NCI-H1930 (cell line): ENCODE measurements at regions not wholly inside any gene's neighbourhood (a gene's known extent, or its start where the extent isn't known, plus 50 kb on each side); places are given as distances from the start of the nearest gene placed in this dataset.

ENCODE experiments used
- DNase-seq, 2 experiments: peaks; one replicate each; lab custom pipeline; 2025; lab: John Stamatoyannopoulos, UW

DNA sequence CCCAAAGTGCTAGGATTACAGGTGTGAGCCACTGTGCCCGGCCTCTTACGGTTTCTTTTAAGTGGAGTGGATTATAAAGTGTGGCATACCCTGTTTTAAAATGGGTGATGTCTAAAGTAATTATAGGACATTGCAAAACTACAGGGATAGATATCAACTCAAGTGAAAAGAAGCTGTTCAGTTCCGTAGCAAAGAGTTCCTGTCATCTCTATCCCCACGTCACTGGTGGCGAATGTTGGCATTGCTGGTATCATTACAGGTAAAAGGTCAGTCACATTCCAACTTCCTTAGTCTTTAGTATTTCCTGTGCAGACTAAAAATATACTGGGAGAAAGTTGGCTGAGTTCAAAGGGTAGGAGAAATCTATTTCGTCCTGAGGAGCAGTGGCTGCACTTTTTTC, 95.6 kb upstream of the SLC38A2 start:
- DNase-seq: no peak

DNA sequence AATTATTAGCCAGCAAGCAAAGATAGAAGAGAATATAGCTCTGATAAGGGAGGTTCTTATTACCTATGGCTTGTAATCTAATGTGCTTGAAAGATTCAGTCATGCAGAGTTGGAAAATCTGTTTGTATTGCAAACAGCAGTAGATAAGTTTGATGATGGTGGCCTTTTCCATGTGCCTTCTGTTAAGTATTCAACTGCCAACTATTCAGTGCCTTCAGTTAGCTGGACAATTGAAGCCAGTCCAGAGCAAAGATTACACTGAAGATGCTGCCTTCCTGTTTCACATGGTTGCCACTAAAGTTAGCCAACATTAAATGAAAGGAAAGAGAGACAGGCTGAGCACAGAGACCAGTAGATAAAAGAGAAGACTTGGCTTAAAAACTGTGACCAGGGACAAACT, 92.7 kb upstream of the SLC38A2 start:
- DNase-seq: no peak

DNA sequence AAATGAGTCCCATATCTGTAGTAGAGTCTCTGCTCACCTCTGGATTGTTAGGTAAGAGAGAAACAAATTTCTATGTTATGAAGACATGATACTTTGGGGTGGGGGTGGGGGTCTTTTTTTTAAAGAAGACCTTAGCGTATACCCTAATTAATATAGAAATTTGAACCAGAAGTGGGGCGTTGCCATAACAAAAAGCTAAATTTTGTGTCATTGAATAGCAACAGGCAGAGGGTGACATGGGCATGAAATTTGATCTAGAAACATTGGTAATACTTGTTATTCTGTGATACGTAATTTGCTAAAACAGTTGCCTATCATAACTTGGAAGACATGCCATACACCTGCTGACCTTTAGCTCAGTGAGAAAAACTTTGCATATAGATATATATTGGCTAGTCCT, 92.3 kb upstream of the SLC38A2 start:
- no peak for DNase-seq

DNA sequence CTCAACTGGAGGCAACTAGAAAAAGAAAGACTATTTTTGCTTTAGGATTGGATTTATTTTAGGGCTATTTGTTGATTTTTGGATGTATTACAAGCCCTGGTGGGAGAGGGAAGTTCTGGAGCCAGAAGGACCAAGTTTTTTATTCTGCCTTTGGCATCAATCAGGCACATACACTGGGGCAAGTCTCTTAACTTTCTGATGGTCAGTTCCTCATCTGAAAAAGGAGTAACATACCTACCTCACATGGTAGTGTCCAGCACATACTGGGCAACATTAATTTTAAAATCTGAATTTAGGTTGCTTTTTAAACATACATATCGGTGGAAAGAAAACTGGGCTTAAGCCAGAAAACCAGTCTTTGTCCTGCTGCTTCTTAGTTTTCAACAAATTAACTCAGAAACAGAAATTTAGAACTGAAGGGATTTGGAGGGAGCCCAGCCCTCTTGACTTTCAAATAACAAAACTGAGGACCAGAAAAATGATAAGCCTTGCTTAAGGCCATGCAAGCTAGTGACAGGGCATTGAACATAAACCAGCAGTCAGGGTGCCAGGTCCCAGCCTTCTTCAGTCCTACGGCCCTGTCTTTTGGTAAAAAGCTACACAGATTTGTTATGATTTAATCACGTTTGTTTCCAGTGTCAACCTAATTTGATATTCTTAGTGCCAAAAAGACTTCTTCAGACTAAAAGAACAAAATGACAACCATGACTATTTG, 90.2 kb upstream of the SLC38A2 start:
- DNase-seq: no peak

DNA sequence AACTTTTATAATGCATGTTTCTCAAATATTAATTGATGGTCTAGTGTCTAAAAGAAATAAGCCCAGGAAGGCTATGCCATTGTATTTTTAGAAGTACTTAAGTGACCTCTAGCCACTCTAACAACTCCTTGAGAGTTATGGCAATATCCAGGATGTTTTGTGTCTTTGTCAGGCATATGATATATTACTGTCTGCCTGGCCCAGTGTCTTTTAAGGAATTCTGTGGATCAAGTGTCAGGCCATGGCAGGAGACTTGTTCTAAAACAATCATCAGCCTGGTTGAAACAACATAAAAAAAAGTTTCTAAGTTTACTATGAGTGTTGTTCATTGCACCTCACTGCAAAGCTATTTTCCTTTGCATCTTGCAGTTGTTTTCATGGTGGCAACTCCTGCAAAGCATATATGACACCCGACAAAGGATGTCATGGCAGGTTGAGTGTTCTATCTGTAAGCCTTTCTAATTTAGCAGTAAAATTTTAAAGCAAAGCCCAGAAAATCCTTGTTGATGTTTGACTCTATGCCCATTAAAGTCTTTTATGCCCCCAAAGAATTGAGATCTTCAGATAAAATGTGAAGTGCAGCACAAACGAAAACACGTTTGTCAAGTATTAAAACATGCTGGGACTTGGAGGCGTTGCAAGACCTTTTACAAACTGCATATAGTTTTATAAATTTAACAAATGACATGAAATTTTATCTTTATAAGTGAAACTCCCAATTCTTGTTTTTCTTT, 89.5 kb upstream of the SLC38A2 start:
- DNase-seq: no peak

DNA sequence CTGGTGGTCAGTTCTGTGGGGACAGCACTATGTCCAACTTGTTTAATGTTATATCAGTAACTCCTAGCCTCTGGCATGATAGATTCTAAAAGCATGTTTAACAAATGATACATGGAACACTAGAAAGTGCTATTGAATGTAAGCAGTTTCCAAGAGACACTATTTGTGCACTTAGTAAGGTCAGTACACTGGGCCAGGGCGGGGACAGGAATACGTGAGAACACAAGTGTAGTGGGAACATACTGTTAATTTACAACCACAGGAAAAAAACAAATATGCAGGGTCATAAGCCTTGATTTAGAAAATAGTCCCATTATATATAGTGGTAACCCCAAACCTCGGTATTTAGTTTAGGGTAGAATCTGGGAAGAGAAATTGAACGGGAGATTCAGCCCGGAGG, 88.9 kb upstream of the SLC38A2 start:
- DNase-seq: no peak

DNA sequence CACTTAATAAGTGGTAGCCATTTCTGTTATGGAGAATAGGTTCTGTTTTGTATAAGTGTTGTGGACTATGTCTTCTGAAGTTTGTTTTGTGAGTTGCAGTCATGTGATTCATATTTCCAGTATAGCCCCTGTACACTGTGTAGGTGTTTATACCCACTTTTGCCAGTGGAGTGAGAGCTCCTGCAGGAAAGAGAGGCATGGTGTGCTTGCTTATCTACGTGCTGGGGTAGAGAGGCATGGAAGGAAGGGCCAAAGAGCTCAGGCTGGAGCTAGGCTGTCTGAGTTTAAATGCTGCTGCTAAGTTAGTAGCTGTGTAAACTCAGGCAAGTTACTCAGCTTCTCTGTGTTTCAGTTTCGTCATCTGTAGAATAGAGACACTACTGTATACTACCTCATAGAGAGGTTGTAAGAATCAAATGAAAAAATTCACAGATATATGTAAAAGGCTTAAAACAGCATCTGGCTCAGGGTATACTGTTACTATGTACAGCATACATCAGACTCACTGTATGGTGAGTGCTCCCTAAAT, 88.2 kb upstream of the SLC38A2 start:
- no peak for DNase-seq

DNA sequence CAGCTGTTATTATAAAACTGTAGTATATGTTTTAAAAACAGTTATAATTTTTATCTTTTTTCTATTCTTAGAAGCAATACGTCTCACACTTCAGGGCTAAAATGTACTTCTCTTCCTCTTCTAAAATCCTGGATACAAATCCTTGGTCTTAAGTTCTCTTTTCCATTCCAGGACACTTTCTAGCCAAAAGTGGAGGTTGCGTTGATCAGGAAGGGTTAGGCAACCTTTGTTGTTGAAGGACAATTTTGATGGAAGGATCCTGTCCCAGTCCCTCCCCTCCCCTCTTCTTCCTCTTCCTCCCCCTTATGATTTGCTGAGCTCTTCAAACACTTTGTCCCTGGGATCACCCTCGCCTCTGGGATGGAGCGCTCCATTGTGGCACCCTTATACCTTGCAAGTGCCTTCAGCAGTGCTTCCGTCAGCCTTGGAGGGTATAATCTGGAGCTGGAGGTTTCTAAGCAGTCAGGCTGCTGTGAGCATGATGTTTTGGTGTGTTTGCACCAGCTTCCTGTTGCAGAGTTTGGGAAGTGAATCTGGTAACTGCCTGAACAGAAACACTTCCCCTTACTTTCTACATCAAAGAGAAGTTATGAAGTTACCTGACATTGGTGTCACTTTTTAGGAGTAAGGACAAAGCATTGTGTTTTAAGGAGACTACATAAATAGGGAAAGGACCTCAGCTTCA, 87.4 kb upstream of the SLC38A2 start:
- DNase-seq: no peak

DNA sequence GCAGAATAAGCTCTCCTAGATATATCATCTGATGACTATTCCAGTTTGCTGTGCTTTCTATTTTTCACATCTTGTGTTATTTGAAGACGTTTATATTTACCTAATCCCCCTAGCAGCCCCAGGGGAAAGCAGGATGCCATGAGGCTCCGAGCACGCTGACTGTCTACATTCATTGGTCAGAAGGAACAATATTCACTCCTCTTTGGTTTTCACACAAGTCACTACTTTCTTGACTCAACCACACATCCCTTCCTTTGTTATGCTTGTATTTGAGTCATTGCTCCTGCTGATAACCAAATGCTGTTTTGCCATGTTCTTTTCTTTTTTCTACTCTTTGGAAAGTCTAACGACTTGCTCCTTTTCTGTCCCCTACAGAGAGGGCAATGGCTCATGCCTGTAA, 86.5 kb upstream of the SLC38A2 start:
- no peak for DNase-seq

DNA sequence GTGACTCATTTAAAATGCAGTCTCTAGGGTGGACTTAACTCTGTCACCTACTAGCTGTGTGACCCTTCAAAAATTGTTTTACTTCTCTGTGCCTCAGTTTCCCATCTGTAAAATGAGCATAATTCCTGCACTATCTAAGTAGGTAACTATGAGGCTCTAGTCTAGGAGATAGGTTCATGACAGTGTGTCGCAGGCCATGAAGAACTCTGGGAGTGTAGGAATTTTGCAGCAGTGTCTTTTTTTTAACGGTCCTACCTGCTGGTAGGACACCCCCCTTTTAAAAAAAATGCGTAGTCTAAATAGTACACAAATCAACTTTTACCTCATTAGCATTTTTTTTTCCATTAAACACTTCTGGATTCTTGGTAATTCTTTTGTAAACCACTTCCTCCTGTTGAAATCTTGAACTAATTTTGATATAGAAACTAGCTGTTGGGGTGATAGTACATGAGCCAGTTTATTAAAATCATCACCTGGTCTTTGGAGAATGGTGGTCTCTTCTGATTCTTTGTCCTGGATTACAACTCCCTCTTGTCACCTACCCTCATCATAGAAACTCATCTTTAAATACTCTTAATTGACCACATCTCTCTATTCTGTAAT, 86.0 kb upstream of the SLC38A2 start:
- no peak for DNase-seq

DNA sequence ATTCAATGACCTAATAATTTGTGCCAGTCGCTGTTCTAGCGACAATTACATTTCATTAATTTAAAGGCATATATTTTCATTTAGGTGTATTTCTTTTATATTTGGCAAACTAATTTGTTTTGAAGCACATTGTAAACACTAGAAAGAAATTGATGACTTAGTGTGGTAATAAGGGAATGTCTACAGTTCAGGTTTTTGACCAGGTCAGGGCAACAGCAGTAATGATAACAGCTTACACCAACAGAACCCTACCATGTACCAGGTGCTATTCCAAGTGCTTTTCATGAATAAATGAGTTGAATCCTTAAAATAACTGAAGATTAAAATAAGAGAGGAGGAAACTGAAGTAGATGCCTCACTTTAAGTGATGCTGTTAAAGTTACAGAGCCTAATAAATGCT, 85.4 kb upstream of the SLC38A2 start:
- no peak for DNase-seq

DNA sequence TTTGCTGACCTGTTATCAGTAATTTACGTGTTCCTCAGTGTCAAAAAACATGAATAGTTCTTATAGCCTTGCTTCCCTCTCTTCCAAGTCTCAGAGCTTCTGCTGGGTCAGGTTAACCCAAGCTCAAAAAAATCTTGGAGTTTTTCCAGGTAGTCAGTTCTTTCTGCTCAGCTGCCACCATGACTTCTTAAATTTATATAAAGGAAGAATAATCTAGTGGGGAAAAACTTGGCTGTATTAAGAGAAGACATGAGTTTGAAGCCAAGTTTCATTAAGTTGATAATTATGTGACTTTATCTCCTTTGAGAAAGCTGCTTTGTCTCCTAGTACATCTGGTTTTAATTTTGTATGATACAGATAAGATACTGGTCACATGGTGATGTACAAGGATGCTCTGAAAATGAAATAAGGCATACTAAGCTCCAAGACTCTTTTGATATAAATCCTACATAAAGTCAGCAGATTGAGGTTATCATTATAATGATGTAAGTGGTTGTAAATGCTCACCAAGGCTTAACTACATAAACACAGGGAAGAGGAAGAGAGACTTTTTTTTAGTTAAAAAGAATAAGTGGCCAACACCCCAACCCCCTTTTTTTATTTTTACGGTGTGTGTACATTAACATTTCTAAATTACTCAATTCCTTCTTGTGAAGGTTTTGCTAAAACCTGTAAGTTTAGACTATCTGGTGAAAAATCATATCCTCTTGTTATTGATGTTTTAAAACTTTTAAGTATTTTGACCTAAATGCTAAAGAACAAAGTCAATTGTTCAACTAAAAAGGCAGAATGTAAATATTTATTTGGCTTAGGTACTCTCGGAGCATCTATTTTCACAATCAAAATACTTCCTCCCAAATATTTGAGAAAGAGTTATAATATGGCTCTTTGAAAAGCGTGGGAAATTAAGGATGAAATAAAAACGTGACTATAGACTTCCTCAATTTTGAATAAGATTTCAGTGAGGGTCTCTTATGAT, 84.1 kb upstream of the SLC38A2 start:
- DNase-seq: no peak

DNA sequence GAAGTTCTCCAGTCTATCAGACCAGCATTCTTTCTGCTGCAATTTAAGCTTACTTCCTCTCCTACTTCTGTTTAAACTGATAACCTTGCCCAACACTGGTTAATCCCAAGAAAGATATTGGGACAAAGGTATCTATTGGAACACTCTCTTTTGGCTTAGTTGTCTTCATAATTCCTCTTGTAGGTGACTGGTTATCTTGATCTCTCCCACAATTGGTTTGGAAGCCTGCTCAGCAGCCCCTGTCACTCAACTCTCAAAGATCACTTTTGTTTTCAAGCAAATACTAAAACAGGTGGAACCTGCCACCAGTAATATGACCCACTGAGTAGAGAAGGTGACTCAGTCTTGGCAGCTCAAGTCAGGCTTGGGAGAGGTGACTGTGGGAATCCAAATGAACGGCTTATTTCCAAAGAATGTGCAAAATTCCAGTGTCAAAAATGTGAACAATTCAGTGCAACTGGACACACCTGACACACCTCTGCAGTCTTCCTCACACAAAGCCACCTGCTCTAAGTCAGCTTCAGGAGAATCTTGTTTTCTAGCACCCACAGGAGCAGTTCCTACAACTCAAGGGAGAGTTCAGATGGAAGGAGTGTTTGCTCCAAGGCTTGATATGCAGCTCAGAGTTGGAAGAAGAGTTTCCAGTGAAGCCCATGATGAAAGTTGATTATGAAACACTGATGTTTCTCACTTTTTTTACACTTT, 83.2 kb upstream of the SLC38A2 start:
- DNase-seq: no peak

DNA sequence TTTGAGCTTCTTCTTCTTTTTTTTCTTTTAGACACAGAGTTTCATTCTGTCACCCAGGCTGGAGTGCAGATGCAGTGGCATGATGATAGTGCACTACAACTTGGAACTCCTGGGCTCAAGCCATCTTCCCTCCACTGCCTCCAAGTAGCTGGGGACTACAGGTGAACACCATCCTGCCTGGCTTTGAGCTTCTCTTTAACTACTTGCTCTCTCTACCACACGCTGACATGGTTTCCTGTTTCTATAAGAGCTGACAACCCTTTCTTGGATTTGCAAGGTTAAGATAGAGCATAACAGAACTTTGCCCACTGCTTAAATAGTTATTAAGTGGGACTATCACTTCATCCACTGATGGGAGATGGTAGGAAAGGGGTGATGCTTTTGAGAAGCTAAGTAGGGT, 82.4 kb upstream of the SLC38A2 start:
- DNase-seq: no peak

DNA sequence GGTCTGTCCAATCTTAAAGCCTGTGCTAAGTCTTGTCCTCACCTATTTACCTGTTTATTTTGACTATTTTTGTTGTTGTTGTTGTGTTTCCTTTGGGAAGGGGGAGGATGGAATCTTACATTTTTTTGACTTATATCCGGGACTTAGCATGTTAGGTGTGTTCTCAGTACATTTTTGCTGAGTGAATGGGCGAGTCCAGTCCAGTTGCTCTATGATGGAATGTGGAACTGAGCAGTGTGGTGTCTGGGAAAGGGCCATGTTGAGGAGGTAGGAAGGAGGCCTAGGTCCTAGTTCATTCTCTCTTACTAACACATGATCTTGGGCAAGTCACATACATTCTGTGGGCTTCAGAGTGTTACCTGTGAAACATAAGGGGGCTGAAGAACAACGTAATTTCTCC, 80.9 kb upstream of the SLC38A2 start:
- no peak for DNase-seq

DNA sequence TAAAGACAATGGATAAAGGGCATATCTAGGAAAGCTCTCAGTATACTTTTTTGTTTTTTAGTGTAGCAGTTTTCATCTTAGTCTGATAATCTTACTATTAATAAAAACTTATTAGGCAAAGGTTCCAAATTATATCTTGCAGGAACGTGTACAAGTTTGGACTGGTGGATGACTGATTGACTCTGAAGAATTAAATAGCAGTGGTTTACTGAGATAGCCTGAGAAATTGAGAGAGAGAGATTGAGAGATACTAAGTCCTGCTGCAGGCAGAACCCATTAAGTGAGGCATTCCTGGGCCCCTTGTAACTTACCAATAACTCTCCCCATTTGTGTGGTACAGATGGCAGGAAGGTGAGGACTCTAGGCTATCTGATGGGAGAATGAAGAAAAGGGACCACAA, 80.2 kb upstream of the SLC38A2 start:
- no peak for DNase-seq

DNA sequence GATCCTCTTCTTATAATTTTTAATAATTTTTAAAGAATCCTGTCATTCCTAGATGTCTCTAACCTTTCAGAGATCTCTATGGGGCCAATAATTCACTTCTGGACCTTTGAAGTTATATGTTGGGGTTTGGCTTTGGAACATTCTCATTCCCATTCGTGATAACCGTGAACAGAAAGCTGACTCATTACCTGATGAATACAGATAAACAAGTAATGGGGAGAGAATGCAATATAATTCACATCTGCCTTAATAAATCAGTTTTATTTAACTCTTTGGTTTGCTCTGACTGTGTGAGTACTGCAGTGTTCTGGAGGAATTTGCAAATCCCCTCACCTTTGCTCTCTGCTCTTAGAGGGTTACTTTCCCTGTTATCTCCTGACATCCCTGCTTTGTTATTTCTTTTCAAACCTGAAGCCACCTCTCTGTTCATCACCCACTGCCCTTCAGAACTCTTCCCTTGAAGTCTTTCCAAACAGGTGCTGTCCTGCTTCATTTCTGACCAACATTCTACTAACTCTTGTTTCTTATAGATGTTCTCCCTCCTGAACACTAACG, 79.6 kb upstream of the SLC38A2 start:
- DNase-seq: no peak

DNA sequence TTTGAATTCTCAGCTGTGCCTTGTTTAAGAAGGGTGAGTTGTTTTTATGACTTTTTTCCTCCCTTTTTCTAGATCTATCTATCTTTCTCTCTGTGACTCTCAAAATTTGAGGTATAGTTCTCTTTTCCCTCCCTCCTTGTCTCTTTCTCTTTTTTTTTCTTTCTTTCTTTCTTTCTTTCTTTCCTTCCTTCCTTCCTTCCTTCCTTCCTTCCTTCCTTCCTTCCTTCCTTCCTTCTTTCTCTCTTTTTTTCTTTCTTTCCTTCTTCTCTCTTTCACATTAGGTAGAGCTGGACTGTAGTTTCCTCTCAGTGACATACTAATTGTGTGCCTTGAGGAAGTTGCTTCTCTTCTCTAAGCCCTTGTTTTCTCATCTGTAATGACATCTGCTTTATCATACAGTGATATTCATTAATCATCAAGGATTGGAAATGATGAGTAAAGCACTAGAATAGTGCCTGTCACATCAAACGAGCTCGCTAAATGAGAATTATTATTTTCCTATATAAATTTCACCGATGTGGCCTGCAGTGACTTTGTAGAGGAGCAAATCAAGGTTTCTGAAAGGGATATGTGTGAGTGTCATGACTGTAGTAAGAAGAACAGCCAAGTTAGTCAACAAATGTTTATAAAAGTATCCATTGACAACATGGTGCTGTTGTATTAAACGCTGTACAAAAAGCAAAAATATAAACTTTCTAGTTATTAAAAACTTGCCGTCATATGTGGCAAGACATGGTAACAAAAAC, 78.9 kb upstream of the SLC38A2 start:
- no peak for DNase-seq

DNA sequence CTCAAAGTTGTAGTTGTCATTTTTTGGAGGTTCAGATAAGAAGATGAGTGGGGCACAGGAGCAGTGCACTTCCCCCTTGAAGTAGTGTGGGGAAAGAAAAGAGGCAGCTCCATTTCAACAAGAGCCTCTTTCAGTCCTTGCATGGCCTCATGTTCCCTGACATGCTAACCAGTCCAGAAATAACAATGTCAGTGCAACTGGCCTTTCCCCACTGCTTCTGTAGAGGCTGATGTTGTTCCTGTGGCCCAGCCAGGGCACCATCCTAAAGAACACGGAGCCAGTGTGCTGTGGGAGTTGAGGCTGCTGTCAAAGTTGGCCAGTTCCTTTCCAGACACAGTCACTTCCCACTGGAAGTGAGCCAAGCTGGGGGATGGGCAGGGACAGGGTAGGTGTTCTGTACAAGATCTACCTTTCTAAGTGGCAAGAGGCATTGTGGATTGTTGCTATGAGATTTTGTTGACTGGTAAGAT, 77.7 kb upstream of the SLC38A2 start:
- no peak for DNase-seq

DNA sequence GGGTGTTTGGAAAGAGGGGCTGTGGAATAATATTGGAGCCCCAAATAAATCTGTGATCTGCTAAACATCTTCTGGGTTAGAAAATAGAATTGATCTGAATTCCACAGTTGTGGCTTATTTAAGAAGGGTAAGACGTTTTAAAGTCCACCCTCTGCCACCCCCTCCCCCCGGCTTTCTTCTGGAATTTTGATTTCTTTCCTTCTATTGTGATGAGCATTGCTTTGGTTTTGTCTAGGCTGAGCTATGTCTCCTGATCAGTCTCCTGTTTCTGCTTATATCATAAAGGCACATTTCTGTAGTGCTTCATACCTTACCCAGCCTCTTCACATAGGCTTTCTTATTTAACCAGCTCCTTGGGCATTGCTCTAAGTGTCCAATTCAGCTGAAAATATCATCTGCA, 77.3 kb upstream of the SLC38A2 start:
- no peak for DNase-seq
